GM12872 (cell line): ENCODE measurements at regions not wholly inside any gene's neighbourhood (a gene's known extent, or its start where the extent isn't known, plus 50 kb on each side); places are given as distances from the start of the nearest gene placed in this dataset.

Experiments
- TF ChIP-seq, protein P1 (sequence below): IDR thresholded peaks from 3 replicates; pipeline ENCODE4 v1.5.1; 2011; ENCODE audit warnings: low read depth, mild to moderate bottlenecking, low read length, moderate library complexity; ENCODE audit not compliant: insufficient read depth

DNA sequence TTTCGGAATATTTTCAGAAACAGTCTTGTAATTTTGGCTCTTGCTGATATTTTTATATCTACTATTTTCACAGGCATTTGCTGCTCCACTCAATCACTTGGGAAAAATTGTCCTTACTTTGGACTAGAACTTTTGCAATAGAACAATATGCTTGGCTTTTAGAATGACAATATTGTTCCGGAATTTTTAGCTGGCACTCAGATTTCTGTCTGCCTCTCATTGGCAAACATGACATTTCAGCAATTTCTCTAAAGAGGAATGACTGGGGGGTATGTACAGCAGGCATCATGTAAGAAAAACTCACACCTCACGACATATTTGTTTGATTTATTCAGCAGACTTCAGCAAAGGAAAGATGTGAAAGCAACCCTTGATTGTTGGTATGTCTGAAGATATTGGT lies 243.6 kb upstream of the GPRIN3 start:
- TF ChIP-seq, protein P1, sequence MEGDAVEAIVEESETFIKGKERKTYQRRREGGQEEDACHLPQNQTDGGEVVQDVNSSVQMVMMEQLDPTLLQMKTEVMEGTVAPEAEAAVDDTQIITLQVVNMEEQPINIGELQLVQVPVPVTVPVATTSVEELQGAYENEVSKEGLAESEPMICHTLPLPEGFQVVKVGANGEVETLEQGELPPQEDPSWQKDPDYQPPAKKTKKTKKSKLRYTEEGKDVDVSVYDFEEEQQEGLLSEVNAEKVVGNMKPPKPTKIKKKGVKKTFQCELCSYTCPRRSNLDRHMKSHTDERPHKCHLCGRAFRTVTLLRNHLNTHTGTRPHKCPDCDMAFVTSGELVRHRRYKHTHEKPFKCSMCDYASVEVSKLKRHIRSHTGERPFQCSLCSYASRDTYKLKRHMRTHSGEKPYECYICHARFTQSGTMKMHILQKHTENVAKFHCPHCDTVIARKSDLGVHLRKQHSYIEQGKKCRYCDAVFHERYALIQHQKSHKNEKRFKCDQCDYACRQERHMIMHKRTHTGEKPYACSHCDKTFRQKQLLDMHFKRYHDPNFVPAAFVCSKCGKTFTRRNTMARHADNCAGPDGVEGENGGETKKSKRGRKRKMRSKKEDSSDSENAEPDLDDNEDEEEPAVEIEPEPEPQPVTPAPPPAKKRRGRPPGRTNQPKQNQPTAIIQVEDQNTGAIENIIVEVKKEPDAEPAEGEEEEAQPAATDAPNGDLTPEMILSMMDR: no peak

DNA sequence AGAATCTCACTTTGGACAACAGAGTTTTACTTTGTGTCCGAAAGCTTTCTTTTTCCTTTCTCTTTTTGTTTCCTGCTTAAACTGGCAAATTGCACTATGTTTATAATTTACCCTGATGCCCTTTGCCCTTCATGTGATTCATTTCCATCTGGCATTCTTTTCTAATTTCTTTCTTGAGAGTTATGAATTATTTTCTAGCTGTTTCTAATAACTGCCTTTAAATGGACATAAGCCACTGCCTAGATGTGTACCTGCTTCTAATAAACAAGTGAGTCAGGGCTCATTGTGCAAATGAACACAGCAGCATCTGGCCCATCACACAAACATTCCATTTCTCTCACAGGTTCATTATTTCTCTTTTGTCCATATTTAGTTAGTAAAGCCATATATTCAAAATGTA lies 242.3 kb upstream of the GPRIN3 start:
- TF ChIP-seq, protein P1: no peak

DNA sequence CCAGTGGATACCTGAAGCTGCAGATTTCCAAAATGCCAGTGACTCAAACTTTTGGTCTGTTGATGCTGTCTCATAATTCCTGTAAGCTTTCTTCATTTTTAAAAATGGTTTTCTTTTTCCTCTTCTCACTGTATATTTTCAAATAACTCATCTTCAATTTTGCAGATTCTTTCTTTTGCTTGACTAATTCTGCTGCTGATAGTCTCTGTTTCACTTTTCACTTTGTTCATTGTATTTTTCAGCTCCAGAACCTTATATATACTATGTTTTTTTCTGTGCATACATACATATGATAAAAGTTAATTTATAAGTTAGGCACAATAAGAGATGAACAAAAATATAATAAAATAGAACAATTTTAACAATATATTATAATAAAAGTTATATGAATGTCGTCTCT lies 237.7 kb upstream of the GPRIN3 start:
- TF ChIP-seq, protein P1: no peak

DNA sequence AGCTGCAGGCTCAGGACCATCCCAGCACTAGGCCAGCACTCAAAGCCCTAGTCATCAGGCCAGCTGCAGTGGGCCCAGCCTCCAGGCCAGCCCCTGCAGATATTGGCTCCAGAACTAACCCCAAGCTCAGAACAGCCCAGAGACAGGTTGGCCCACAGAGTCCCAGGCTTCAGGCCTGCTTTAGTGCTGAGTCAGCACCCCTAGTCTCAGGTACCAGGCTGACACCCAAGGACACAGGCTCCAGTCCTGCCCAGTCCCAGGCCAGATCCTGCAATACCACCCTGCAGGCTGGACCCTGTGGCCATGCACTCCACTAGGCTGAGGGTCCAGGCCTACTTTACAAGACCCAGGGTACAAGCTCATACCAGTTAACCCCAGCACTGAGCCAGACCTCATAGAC lies 234.4 kb upstream of the GPRIN3 start:
- TF ChIP-seq, protein P1: no peak

- TF ChIP-seq, protein P1: no peak
Measured at GRCh38 chr4:89539797-89540711, 232.5 kb upstream of the GPRIN3 start.

DNA sequence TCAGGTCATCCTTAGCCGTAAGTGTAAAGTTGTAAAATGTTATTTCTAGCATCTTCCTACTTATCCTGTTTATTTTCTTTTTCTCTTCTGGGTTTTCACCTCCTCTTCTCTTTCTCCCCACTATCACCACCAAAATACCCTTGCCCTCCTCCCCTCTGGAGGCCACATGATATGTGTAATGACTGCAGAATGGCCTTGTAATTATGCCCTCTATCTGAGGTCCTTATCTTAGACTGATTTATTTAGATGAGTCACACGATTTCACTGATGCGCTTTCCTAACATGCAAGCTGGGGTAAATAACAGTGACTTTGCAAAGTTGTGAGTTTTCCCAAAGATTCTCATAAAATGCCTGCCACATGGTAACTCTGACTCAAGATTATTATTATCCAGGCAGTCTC lies 231.8 kb upstream of the GPRIN3 start:
- TF ChIP-seq, protein P1: no peak

- TF ChIP-seq, protein P1: no peak
Measured at GRCh38 chr4:89538886-89539285, 231.3 kb upstream of the GPRIN3 start.
